Activated naive CD8-positive, alpha-beta T cell treated with anti-CD3 and anti-CD28 coated beads, Interleukin-2, amount 10 ng/mL, durations not matched to agents 7 days and 5 days (primary cell): ENCODE measurements at regions not wholly inside any gene's neighbourhood (a gene's known extent, or its start where the extent isn't known, plus 50 kb on each side); places are given as distances from the start of the nearest gene placed in this dataset.
"Not testable (repeated sequence)": the region's sequence is repeated elsewhere in the genome, so short reads cannot be mapped to it uniquely, and the experiment has no call there.

Experiments used
- ATAC-seq: fragments of 150-1000 bp; cut with Tn5 transposase; one replicate; pipeline ENCODE4 v1.10.0; 2021; ENCODE audit warnings: low read depth, moderate library complexity
- POLR2A ChIA-PET: fragments of 350-600 bp; sonication (Branson Sonifier 250); formaldehyde crosslinking; loops from one replicate; lab custom pipeline; 2021; ENCODE audit warnings: antibody characterized with exemption; lab: Charles Lee
- DNase-seq: peaks from one replicate; pipeline ENCODE4 v3.0.0; 2021
- H3K27ac Mint-ChIP-seq: one replicate; pipeline ENCODE4 v1.8.0; 2022; ENCODE audit warnings: mild to moderate bottlenecking, mixed read lengths
- H3K27me3 Mint-ChIP-seq: one replicate; pipeline ENCODE4 v1.8.0; 2022; ENCODE audit warnings: mild to moderate bottlenecking, moderate library complexity, mixed read lengths
- H3K36me3 Mint-ChIP-seq: one replicate; pipeline ENCODE4 v1.8.0; 2021; ENCODE audit warnings: mild to moderate bottlenecking, mixed read lengths
- H3K4me1 Mint-ChIP-seq: one replicate; pipeline ENCODE4 v1.8.0; 2021; ENCODE audit warnings: mixed read lengths
- H3K4me3 Mint-ChIP-seq: one replicate; pipeline ENCODE4 v1.8.0; 2022; ENCODE audit warnings: mild to moderate bottlenecking, moderate library complexity, mixed read lengths
- H3K9me3 Mint-ChIP-seq: one replicate; pipeline ENCODE4 v1.8.0; 2021; ENCODE audit warnings: mixed read lengths

- POLR2A ChIA-PET, H3K27ac Mint-ChIP-seq, H3K4me1 Mint-ChIP-seq, H3K36me3 Mint-ChIP-seq, H3K4me3 Mint-ChIP-seq, ATAC-seq, H3K27me3 Mint-ChIP-seq, H3K9me3 Mint-ChIP-seq, DNase-seq: not testable (repeated sequence)
These were observed 55.4 kb downstream of the PNMA6F start for GRCh38 chrX:153266140-153266539.

DNA sequence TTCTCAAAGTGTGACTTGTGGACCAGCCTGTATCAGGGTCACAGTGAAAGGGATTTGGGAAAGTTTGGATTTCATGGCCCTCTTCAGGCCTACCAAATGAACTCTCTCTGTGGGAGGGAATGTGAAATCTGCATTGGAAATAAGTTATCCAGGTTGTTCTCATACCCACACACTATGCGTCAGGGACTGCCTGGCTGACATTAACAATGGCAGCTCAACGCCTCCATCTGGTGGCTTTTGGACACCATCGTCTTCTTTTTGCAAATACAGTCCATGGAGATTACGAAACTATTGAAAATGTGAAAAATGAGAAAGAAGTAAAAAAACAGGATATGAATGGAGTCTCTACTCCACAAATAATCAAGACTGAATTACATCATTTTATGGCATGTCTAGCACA, 61.1 kb downstream of the PNMA6F start:
- POLR2A ChIA-PET, DNase-seq, H3K36me3 Mint-ChIP-seq, H3K4me3 Mint-ChIP-seq, H3K27ac Mint-ChIP-seq, H3K9me3 Mint-ChIP-seq, H3K27me3 Mint-ChIP-seq, H3K4me1 Mint-ChIP-seq: not testable (repeated sequence)
- peak; percentile 50 for ATAC-seq

- H3K4me3 Mint-ChIP-seq, H3K9me3 Mint-ChIP-seq, H3K27me3 Mint-ChIP-seq, H3K27ac Mint-ChIP-seq, DNase-seq, H3K4me1 Mint-ChIP-seq, H3K36me3 Mint-ChIP-seq, ATAC-seq, POLR2A ChIA-PET: not testable (repeated sequence)
These were observed 68.3 kb downstream of the PNMA6F start for GRCh38 chrX:153253239-153253638.

GRCh38 chrX:153252378-153253129, 69.0 kb downstream of the PNMA6F start:
- H3K36me3 Mint-ChIP-seq, POLR2A ChIA-PET, DNase-seq, ATAC-seq, H3K4me1 Mint-ChIP-seq, H3K27ac Mint-ChIP-seq, H3K4me3 Mint-ChIP-seq, H3K27me3 Mint-ChIP-seq, H3K9me3 Mint-ChIP-seq: not testable (repeated sequence)

DNA sequence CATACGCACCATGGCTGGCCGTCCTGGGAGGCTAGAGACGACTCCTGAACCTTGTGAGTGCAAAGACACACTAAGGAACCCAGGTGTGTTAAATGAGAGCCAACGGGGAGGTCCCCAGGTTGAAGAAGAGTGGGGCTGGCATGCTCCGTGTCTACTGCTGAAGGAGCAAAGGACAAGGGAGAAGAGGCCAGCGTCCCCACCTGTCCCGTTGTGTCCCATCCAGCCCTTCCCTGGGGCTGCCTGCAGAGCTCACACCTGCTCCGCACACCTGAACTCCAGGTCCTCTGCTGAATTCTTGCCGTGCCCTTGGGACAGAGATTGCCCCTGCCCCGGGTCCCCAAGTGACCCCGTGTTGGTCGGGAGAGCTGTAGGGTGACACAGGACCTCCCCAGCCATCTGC, 69.6 kb downstream of the PNMA6F start:
- DNase-seq, POLR2A ChIA-PET, H3K27me3 Mint-ChIP-seq, ATAC-seq, H3K4me1 Mint-ChIP-seq, H3K9me3 Mint-ChIP-seq, H3K4me3 Mint-ChIP-seq, H3K27ac Mint-ChIP-seq, H3K36me3 Mint-ChIP-seq: not testable (repeated sequence)

GRCh38 chrX:153250762-153251161, 70.8 kb downstream of the PNMA6F start:
- H3K4me3 Mint-ChIP-seq, H3K36me3 Mint-ChIP-seq, DNase-seq, H3K27ac Mint-ChIP-seq, POLR2A ChIA-PET, H3K27me3 Mint-ChIP-seq, H3K4me1 Mint-ChIP-seq, ATAC-seq, H3K9me3 Mint-ChIP-seq: not testable (repeated sequence)

DNA sequence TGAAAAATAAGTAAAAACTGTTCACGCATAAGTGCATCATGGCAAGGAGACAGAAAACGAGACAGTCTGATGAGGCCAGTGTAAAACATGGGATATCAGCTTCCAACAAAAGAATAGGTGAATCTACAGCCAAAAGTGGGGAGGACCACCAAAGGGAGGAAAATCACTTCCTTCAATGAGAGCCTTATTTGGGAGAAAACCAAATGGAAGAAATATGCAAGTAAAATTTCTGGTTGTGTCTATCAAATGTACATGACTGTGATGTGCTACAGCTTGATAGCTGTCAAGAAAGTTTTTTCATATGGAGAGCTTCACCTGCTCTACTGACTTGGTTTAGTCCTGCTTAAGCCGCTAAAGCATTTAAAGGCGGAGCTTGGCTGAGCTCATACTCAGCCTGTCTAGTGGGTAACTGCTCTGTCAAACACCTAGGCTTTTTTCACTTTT, 66.2 kb downstream of the MAGEA1 start:
- H3K27me3 Mint-ChIP-seq, result peaks cover 15% of the 10 kb centered on the region
- H3K36me3 Mint-ChIP-seq, result no peaks in the 10 kb centered on the region
- DNase-seq, result no peak
- no peak for ATAC-seq
- POLR2A ChIA-PET, result no interaction called here
- H3K9me3 Mint-ChIP-seq, result no peaks in the 10 kb centered on the region
- no peak overlapping the region for H3K4me3 Mint-ChIP-seq
- H3K27ac Mint-ChIP-seq, result no peak overlapping the region
- no peaks in the 10 kb centered on the region for H3K4me1 Mint-ChIP-seq

DNA sequence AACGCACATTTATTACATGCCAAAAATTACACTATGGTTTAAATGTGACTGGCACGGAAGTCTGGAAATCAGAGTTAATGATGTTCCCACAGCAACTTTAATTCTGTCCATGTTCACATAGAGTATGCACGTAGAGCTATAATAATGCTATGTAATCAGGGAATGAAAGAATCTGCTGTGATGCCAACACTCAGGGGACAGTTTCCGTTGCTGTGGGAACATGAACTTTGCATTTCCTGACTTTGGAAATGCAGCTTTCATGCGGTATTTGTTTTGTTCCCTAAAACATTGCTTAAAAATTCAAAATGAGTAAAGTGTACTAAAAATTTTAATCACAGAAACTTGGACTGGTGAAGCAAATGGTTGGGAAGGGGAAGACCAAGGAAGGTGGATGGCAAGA, 65.7 kb downstream of the MAGEA1 start:
- H3K27me3 Mint-ChIP-seq, result peaks cover 15% of the 10 kb centered on the region
- DNase-seq (no peak), ATAC-seq (no peak)
- POLR2A ChIA-PET, result no interaction called here
- no peak overlapping the region for H3K4me3 Mint-ChIP-seq
- no peaks in the 10 kb centered on the region for H3K4me1 Mint-ChIP-seq
- no peaks in the 10 kb centered on the region for H3K36me3 Mint-ChIP-seq
- no peak overlapping the region for H3K27ac Mint-ChIP-seq
- H3K9me3 Mint-ChIP-seq, result no peaks in the 10 kb centered on the region

DNA sequence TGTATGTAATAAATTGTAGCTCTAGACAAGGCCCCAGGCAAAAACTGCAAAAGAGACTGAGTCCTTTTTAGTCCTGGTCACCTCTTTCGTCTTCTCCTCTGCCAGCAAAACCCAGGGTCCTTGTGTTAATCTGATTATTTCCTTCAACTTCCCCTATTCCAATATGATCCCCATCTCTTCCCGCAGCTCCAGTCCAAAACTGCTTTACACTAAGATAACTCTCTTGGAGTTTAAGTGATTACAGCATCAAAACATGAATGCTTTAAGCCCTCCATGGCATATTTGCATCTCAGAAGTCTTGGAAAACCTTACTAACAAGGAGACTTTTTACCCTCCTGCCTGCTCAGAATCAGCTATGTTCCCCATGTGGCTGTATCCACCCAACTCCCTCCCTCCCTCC, 59.3 kb downstream of the MAGEA1 start:
- Mint-ChIP-seq H3K4me3 (no peak overlapping the region), H3K27ac (no peak overlapping the region), H3K27me3 (peaks cover 3% of the 10 kb centered on the region), H3K4me1 (no peaks in the 10 kb centered on the region), H3K9me3 (no peaks in the 10 kb centered on the region), H3K36me3 (no peaks in the 10 kb centered on the region)
- no peak for DNase-seq
- ATAC-seq, result no peak
- POLR2A ChIA-PET, result no interaction called here
